ENCODE measurements at regions not wholly inside any gene's neighbourhood (a gene's known extent, or its start where the extent isn't known, plus 50 kb on each side); places are given as distances from the start of the nearest gene placed in this dataset.

DNA sequence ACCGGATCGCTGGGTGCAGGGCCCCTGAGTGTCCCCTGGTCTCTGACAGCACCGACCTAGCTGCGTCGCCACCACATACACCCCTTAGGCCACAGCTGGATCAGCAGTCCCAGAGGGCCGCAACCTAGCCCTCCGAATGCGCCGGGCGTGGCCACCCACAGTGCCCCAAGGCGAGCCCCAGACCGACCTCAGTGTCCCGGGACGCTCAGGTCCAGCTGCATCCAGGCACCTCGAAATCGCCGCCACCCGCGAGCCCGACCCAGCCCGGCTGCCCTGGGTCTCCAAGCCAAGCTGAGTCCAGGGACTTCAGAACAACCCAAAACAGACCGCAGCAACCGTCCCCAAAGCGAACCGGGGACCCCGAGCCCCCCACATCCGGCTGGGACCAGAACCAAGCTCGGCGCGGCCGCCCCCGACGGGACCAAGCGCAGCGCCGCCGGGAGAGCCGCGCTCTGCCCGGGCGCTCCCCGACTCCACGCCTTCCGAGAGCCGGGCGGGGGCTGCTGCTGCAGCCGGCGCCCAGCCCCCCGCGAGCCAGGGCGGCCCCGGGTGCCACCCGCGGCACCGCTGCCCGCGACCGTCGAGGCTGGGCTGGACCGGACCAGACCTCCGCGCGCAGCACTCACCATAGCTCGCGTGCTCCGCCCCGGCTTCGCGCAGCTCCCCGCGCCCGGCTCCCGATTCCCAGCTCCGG lies 54.6 kb upstream of the ECE1 start:
- no peaks in the 10 kb centered on the region for H3K9me3 Mint-ChIP-seq
- Histone ChIP-seq H3K36me3 (ENCODE audit: control insufficient read depth, insufficient read depth, low read length) (no peaks in the 10 kb centered on the region), H3K27ac (ENCODE audit: insufficient read depth, low read length, poor library complexity, severe bottlenecking) (peak overlapping the region; percentile 51), H3K4me3 (ENCODE audit: low read depth, low read length) (peak overlapping the region; percentile 71), H3K9me3 (ENCODE audit: control insufficient read depth in 2 of 2, low read length in 2 of 2) (no peaks in the 10 kb centered on the region), H3K27me3 (ENCODE audit: control insufficient read depth, insufficient read depth, low read length) (no peaks in the 10 kb centered on the region), H3K4me1 (ENCODE audit: control insufficient read depth, insufficient read depth, low read length, poor library complexity, severe bottlenecking) (peaks cover 45% of the 10 kb centered on the region)
- H3K4me1 Mint-ChIP-seq, result peaks cover 0 to 43% (median 28%) of the 10 kb centered on the region in 4 donors
- H3K27ac Mint-ChIP-seq, result peak overlapping the region; percentile 82 to 93 (median 89)
- peak overlapping the region; percentile 89 to 95 (median 92) for H3K4me3 Mint-ChIP-seq
- peaks cover 4% of the 10 kb centered on the region for H3K36me3 Mint-ChIP-seq
- DNase-seq (peak in 1 of 3 donors; percentile 31), ATAC-seq (ENCODE audit: low read depth in 2 of 2) (peak; percentile 10 to 16)
- H3K27me3 Mint-ChIP-seq, result peaks cover 4% of the 10 kb centered on the region

DNA sequence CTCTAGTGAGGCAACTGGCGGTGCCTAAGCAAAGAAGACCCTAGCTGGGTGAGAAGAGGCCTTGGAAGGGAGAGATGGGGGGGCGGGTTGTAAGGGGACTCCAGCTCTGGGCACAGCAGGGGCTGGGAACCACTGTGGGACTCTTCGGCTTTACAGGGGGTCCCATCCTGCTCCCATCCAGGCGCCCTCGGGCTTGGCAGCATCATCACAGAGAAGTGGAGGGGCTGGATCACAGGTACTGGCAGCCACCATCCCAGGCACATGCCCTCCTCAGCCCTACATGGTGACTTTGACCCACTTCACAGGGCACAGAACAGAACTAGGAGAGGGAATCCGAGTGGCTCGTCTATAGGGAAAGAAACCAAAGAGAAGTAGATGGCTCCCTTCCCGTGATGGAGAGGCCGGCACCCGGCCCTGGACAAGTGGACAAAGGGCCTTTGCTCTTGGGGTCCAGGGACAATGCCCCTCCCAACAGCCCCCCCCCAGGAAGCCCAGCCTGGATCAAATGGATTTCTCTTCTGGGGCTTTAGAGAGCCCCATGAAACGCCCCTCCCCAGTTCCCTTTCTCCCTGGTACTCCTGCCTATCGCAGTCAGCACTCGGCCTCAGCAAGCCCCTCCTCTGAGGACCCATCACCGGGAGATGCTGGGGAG lies 54.0 kb upstream of the ECE1 start:
- H3K4me1 ChIP-seq (ENCODE audit: control insufficient read depth, insufficient read depth, low read length, poor library complexity, severe bottlenecking), result peaks cover 49% of the 10 kb centered on the region
- peak overlapping the region; percentile 89 to 95 (median 92) for H3K4me3 Mint-ChIP-seq

DNA sequence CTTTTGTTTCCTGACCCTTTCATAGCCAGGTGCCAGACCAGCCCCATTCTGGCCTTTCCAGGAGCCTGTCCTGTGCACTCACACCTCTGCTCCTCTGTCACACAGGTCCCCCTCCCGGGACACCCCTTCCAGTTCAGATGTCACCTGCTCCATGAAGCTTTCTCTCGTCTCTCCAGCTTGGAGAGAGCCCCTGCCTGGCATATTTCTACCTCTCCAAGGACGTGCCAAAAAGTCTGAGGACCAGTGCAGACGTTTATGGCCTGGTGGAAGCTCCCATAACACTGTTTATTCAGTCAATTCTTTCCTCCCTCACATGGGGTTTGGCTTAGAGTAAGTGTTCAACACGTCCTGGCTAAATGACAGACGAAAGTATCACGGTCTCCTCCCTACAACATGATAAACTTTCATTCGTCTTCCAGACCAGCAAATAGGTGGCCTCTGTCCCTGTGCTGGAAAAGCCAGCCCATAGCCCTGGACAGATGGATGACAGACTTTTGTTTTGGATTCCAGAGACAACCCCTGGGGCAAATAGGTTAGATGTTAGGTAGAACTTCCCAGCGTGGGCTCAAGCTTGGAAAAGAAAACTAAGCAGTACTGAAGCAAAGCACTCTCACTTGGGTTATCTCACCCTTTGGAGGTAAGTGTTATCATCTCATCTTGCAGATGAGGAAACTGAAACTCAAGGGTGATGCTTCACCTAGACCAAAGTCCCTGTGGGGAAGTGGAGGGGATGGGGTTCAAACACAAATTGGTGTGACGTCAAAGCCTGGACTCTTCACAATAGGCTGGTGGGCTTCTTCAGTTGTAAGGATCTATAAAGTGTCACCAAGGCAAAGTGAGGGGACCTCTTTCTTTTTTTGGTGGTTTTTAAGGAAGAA lies 52.9 kb upstream of the ECE1 start:
- Histone ChIP-seq H3K36me3 (ENCODE audit: control insufficient read depth, insufficient read depth, low read length) (no peaks in the 10 kb centered on the region), H3K4me1 (ENCODE audit: control insufficient read depth, insufficient read depth, low read length, poor library complexity, severe bottlenecking) (peaks cover 55% of the 10 kb centered on the region), H3K9me3 (ENCODE audit: control insufficient read depth in 2 of 2, low read length in 2 of 2) (no peaks in the 10 kb centered on the region), H3K27ac (ENCODE audit: insufficient read depth, low read length, poor library complexity, severe bottlenecking) (peak overlapping the region; percentile 29), H3K27me3 (ENCODE audit: control insufficient read depth, insufficient read depth, low read length) (no peaks in the 10 kb centered on the region), H3K4me3 (ENCODE audit: low read depth, low read length) (peak overlapping the region; percentile 71)
- peak in 2 of 3 donors; percentile 31 to 82 for DNase-seq
- Mint-ChIP-seq H3K27me3 (peaks cover 4% of the 10 kb centered on the region), H3K9me3 (no peaks in the 10 kb centered on the region), H3K36me3 (peaks cover 4% of the 10 kb centered on the region), H3K4me1 (peaks cover 0 to 60% (median 37%) of the 10 kb centered on the region in 4 donors), H3K4me3 (peak overlapping the region; percentile 89 to 95 (median 92)), H3K27ac (peak overlapping the region; percentile 84 to 95 (median 89))
- peak in 1 of 2 donors; percentile 38 for ATAC-seq (ENCODE audit: low read depth in 2 of 2)

More for the DNA sequence above, 54.0 kb upstream of the ECE1 start:
- Mint-ChIP-seq H3K27ac (peak overlapping the region; percentile 89 to 95 (median 93)), H3K9me3 (no peaks in the 10 kb centered on the region), H3K27me3 (peaks cover 4% of the 10 kb centered on the region), H3K4me1 (peaks cover 0 to 50% (median 31%) of the 10 kb centered on the region in 4 donors), H3K36me3 (peaks cover 4% of the 10 kb centered on the region)
- DNase-seq (no peak), ATAC-seq (ENCODE audit: low read depth in 2 of 2) (no peak)
- Histone ChIP-seq H3K9me3 (ENCODE audit: control insufficient read depth in 2 of 2, low read length in 2 of 2) (no peaks in the 10 kb centered on the region), H3K27ac (ENCODE audit: insufficient read depth, low read length, poor library complexity, severe bottlenecking) (peak overlapping the region; percentile 29), H3K4me3 (ENCODE audit: low read depth, low read length) (peak overlapping the region; percentile 71), H3K27me3 (ENCODE audit: control insufficient read depth, insufficient read depth, low read length) (no peaks in the 10 kb centered on the region), H3K36me3 (ENCODE audit: control insufficient read depth, insufficient read depth, low read length) (no peaks in the 10 kb centered on the region)

DNA sequence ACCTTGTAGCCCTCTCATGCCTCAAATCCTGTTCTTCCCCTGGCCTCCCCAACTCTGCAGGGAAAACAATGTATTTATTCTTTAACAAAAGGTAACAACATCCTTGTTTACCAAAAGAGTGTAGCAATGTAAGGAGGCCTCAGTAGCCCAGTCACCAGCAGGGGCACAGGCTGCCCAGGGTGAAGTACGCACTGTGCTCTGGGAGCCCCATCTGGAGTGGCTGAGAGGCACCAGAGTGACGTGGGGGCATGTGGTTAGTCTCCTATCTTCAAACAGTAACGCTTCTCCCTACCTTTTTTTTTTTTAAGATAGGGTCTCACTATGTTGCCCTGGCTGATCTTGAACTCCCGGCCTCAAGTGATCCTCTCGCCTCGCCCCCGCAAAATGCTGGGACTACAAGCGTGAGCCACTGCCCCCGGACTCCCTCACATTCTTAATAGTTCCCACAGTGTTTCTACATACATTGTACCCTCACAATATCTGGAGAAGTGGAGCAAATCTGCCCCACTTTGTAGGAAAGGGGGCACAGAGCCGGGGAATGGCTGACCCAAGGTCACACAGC lies 51.3 kb upstream of the ECE1 start:
- DNase-seq, result no peak
- Mint-ChIP-seq H3K4me3 (peak overlapping the region; percentile 36 to 93 (median 82)), H3K27ac (peak overlapping the region; percentile 68 to 89 (median 82))

DNA sequence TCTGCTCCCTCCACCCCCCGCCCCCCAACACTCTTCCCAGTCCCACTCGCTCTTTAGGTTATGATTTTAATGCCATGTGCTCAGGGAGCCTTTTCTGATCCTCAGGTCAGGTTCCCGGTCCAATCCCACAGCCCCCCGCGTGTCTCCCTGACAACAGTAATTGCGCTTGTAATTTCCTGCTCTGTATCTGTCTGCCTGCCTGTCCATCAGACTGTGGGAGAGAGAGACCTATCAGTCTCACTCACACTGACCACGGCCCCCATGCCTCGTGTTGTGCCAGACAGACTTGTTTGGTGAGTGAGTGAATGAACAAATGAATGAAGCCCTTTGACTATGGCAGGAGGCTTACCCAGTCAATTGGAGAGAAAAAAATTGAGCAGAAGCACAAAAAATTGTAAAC lies 50.8 kb upstream of the ECE1 start:
- Mint-ChIP-seq H3K27ac (peak overlapping the region; percentile 82 to 89 (median 83)), H3K9me3 (no peaks in the 10 kb centered on the region), H3K36me3 (peaks cover 4% of the 10 kb centered on the region), H3K4me3 (peak overlapping the region in 2 of 4 donors; percentile 60 to 92), H3K27me3 (peaks cover 4% of the 10 kb centered on the region), H3K4me1 (peaks cover 0 to 79% (median 47%) of the 10 kb centered on the region in 4 donors)
- Histone ChIP-seq H3K27ac (ENCODE audit: insufficient read depth, low read length, poor library complexity, severe bottlenecking) (no peak overlapping the region), H3K9me3 (ENCODE audit: control insufficient read depth in 2 of 2, low read length in 2 of 2) (no peaks in the 10 kb centered on the region), H3K4me3 (ENCODE audit: low read depth, low read length) (no peak overlapping the region), H3K36me3 (ENCODE audit: control insufficient read depth, insufficient read depth, low read length) (no peaks in the 10 kb centered on the region), H3K4me1 (ENCODE audit: control insufficient read depth, insufficient read depth, low read length, poor library complexity, severe bottlenecking) (peaks cover 67% of the 10 kb centered on the region), H3K27me3 (ENCODE audit: control insufficient read depth, insufficient read depth, low read length) (no peaks in the 10 kb centered on the region)
- ATAC-seq (ENCODE audit: low read depth in 2 of 2) (no peak), DNase-seq (no peak)

More for the DNA sequence above, 51.3 kb upstream of the ECE1 start:
- no peaks in the 10 kb centered on the region for H3K9me3 Mint-ChIP-seq
- Histone ChIP-seq H3K4me1 (ENCODE audit: control insufficient read depth, insufficient read depth, low read length, poor library complexity, severe bottlenecking) (peaks cover 68% of the 10 kb centered on the region), H3K27ac (ENCODE audit: insufficient read depth, low read length, poor library complexity, severe bottlenecking) (no peak overlapping the region), H3K36me3 (ENCODE audit: control insufficient read depth, insufficient read depth, low read length) (no peaks in the 10 kb centered on the region), H3K4me3 (ENCODE audit: low read depth, low read length) (no peak overlapping the region), H3K9me3 (ENCODE audit: control insufficient read depth in 2 of 2, low read length in 2 of 2) (no peaks in the 10 kb centered on the region), H3K27me3 (ENCODE audit: control insufficient read depth, insufficient read depth, low read length) (no peaks in the 10 kb centered on the region)
- peaks cover 0 to 76% (median 47%) of the 10 kb centered on the region in 4 donors for H3K4me1 Mint-ChIP-seq
- no peak for ATAC-seq (ENCODE audit: low read depth in 2 of 2)
- H3K27me3 Mint-ChIP-seq, result peaks cover 4% of the 10 kb centered on the region
- peaks cover 4% of the 10 kb centered on the region for H3K36me3 Mint-ChIP-seq

DNA sequence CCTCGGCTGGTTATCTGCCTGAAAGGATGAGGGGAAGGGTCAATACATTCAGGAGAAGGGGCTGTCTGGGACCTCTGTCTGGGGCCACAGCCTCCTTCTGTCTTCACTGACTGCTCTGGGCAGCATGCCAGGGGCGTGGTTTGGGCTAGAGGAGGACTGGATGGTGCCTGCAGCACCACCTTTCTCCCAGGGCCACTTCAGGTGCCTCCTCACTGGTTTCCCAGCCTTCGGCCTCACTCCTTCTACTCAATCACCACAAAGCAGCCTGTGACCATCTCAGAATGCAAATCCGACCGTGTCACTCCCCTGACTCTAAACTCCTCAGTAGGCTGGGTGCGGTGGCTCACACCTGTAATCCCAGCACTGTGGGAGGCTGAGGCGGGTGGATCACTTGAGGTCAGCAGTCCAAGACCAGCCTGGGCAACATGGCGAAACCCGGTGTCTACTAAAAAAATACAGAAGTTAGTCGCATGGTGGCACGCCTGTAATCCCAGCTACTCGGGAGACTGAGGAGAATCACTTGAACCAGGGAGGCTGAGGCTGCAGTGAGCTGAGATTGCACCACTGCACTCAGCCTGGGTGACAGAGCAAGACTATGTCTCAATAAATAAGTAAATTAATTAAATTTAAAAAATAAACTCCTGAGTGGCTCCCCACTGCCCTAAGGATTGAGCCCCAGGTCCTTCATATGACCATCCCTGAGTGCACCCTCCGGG lies 50.1 kb upstream of the ECE1 start:
- DNase-seq (no peak), ATAC-seq (ENCODE audit: low read depth in 2 of 2) (no peak)
- no peaks in the 10 kb centered on the region for H3K9me3 ChIP-seq (ENCODE audit: control insufficient read depth in 2 of 2, low read length in 2 of 2)
- H3K27me3 ChIP-seq (ENCODE audit: control insufficient read depth, insufficient read depth, low read length), result no peaks in the 10 kb centered on the region
- Mint-ChIP-seq H3K36me3 (peaks cover 4% of the 10 kb centered on the region), H3K4me1 (peaks cover 0 to 85% (median 49%) of the 10 kb centered on the region in 4 donors), H3K9me3 (no peaks in the 10 kb centered on the region), H3K27me3 (peaks cover 4% of the 10 kb centered on the region), H3K27ac (peak overlapping the region; percentile 52 to 89 (median 83)), H3K4me3 (peak overlapping the region in 2 of 4 donors; percentile 60 to 92)
- H3K4me3 ChIP-seq (ENCODE audit: low read depth, low read length), result no peak overlapping the region
- H3K36me3 ChIP-seq (ENCODE audit: control insufficient read depth, insufficient read depth, low read length), result no peaks in the 10 kb centered on the region
- H3K27ac ChIP-seq (ENCODE audit: insufficient read depth, low read length, poor library complexity, severe bottlenecking), result no peak overlapping the region
- H3K4me1 ChIP-seq (ENCODE audit: control insufficient read depth, insufficient read depth, low read length, poor library complexity, severe bottlenecking), result peaks cover 71% of the 10 kb centered on the region

Measured in CD4-positive, CD25-positive, alpha-beta regulatory T cell (primary cell).